ENCODE measurements at regions not wholly inside any gene's neighbourhood (a gene's known extent, or its start where the extent isn't known, plus 50 kb on each side); places are given as distances from the start of the nearest gene placed in this dataset.
A peak's percentile ranks its signal among the peaks of the same experiment; 100 is the strongest.

- Histone ChIP-seq H4K91ac (ENCODE audit: insufficient read length, low read depth, low read length) (no peak overlapping the region), H3K27me3 (ENCODE audit: insufficient read depth, low read length) (no peaks in the 10 kb centered on the region), H2BK20ac (ENCODE audit: low read depth, low read length, poor library complexity, severe bottlenecking) (no peak overlapping the region), H2BK120ac (ENCODE audit: low read depth, low read length, poor library complexity, severe bottlenecking) (no peak overlapping the region), H3K18ac (ENCODE audit: insufficient read length, low read depth, low read length) (no peak overlapping the region), H2AFZ (ENCODE audit: low read length) (no peak overlapping the region), H3T11ph (ENCODE audit: low read length) (no peak overlapping the region), H3K14ac (ENCODE audit: insufficient read depth, low read length) (no peak overlapping the region), H3K79me2 (ENCODE audit: insufficient read depth, low read length) (no peaks in the 10 kb centered on the region), H3K4me2 (ENCODE audit: insufficient read depth, insufficient read length, low read length) (no peak overlapping the region), H3K23me2 (ENCODE audit: insufficient read length, low read depth, low read length, poor library complexity, severe bottlenecking) (no peaks in the 10 kb centered on the region), H3K9me3 (ENCODE audit: control insufficient read depth, low read depth, low read length) (no peaks in the 10 kb centered on the region), H2BK15ac (ENCODE audit: low read depth, low read length) (no peak overlapping the region), H3K23ac (ENCODE audit: insufficient read length, low read depth, low read length) (no peak overlapping the region), H2BK12ac (ENCODE audit: insufficient read length, low read depth, low read length) (no peak overlapping the region), H4K20me1 (ENCODE audit: control insufficient read depth, insufficient read depth, insufficient read length) (no peaks in the 10 kb centered on the region), H3K4ac (ENCODE audit: low read depth, low read length) (no peak overlapping the region), H3K27ac (ENCODE audit: insufficient read length, low read depth, low read length) (no peak overlapping the region), H2AK5ac (ENCODE audit: insufficient read length, low read length) (no peak overlapping the region), H3K56ac (ENCODE audit: insufficient read length, low read depth, low read length) (no peak overlapping the region), H2BK5ac (ENCODE audit: insufficient read length, low read length) (no peak overlapping the region), H4K8ac (replicated peaks; ENCODE audit: insufficient read length, low read depth, low read length) (no peak overlapping the region), H3K79me1 (ENCODE audit: insufficient read depth, low read depth, low read length, poor library complexity, severe bottlenecking) (no peaks in the 10 kb centered on the region), H4K5ac (ENCODE audit: insufficient read length, low read depth, low read length) (no peak overlapping the region), H3K4me1 (ENCODE audit: insufficient read depth, low read length) (peaks cover 4% of the 10 kb centered on the region; the same call in 1 of the 2 replicates), H3K9ac (ENCODE audit: extremely low read depth, insufficient read length, low read length) (no peak overlapping the region)
- H3K36me3 Mint-ChIP-seq (ENCODE audit: insufficient read depth in 1 of 3, low read depth in 3 of 3) = no peaks in the 10 kb centered on the region
- peak overlapping the region in 1 of 3 experiments; percentile 24; a peak in 1 of 7 replicates for H3K27ac Mint-ChIP-seq
- no peak for DNase-seq
- WGBS (ENCODE audit: extremely low coverage, insufficient read length, low lambda C conversion rate) = no CpG with 5 or more reads among the region's 4 CpGs
- peaks cover 0 to 4% of the 10 kb centered on the region in 2 experiments; a peak in 2 of 4 replicates for H3K4me1 Mint-ChIP-seq
- no peaks in the 10 kb centered on the region for H3K9me3 Mint-ChIP-seq
- no peak for TF ChIP-seq CTCF (conservative IDR thresholded peaks at IDR 0.05)
- no peaks in the 10 kb centered on the region for H3K27me3 Mint-ChIP-seq (ENCODE audit: low read depth)
- H3K4me3 Mint-ChIP-seq = no peak overlapping the region
Measured at GRCh38 chr3:144272680-144273079, 301.1 kb downstream of the DIPK2A start.

Measured in H9 (cell line).